Activated T-helper 1 cell treated with anti-CD3 and anti-CD28 coated beads, Interleukin-12 subunit alpha, Interleukin-12 subunit beta, Interleukin-2, Interleukin-4 antibody, amounts not matched to agents 30 ng/mL and 10 ng/mL and 1 ng/mL, durations not matched to agents 14 hours and 24 hours and 36 hours (primary cell): ENCODE measurements at regions not wholly inside any gene's neighbourhood (a gene's known extent, or its start where the extent isn't known, plus 50 kb on each side); places are given as distances from the start of the nearest gene placed in this dataset.

Experiments
- DNase-seq: peaks from one replicate; pipeline ENCODE4 v3.0.0; 2021; ENCODE audit warnings: low spot score
- H3K27ac Mint-ChIP-seq: one replicate; pipeline ENCODE4 v1.8.0; 2021; ENCODE audit warnings: mild to moderate bottlenecking, mixed read lengths
- H3K27me3 Mint-ChIP-seq: one replicate; pipeline ENCODE4 v1.8.0; 2022; ENCODE audit warnings: mild to moderate bottlenecking, moderate library complexity, mixed read lengths; ENCODE audit not compliant: insufficient read depth
- H3K36me3 Mint-ChIP-seq: one replicate; pipeline ENCODE4 v1.8.0; 2021; ENCODE audit warnings: low read depth, mixed read lengths
- H3K4me1 Mint-ChIP-seq: one replicate; pipeline ENCODE4 v1.8.0; 2021; ENCODE audit warnings: low read depth, mixed read lengths
- H3K4me3 Mint-ChIP-seq: one replicate; pipeline ENCODE4 v1.8.0; 2021; ENCODE audit warnings: mild to moderate bottlenecking, moderate library complexity, mixed read lengths
- H3K9me3 Mint-ChIP-seq: one replicate; pipeline ENCODE4 v1.8.0; 2021; ENCODE audit warnings: mixed read lengths
- intact Hi-C: fragments of 100-400 bp; cut with micrococcal nuclease; formaldehyde crosslinking; loops from one replicate; pipeline ENCODE4 v1.15.1; 2024

DNA sequence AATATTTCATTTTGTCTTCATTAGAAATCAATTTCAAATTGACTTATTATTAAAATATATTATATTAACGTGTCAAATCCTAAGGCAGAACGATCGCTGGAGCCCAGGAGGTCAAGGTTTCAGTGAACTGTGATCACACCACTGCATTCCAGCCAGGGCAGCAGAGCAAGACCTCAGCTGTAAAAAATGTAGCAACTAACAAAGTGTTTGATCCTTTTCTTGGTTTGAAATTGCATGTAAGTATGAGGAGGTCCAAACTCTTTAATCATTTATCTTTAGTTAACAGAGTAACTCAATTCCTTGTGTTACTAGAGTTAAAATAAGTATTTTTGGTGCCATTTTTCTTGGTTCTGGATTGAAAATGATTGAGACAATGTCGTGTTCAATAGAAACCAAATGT is 1033.9 kb downstream of the NLGN4X start:
- Mint-ChIP-seq H3K4me1 (no peaks in the 10 kb centered on the region), H3K27me3 (no peaks in the 10 kb centered on the region), H3K4me3 (no peak overlapping the region), H3K9me3 (no peaks in the 10 kb centered on the region), H3K36me3 (no peaks in the 10 kb centered on the region), H3K27ac (no peak overlapping the region)
- no peak for DNase-seq
- intact Hi-C loops = no loop called here

DNA sequence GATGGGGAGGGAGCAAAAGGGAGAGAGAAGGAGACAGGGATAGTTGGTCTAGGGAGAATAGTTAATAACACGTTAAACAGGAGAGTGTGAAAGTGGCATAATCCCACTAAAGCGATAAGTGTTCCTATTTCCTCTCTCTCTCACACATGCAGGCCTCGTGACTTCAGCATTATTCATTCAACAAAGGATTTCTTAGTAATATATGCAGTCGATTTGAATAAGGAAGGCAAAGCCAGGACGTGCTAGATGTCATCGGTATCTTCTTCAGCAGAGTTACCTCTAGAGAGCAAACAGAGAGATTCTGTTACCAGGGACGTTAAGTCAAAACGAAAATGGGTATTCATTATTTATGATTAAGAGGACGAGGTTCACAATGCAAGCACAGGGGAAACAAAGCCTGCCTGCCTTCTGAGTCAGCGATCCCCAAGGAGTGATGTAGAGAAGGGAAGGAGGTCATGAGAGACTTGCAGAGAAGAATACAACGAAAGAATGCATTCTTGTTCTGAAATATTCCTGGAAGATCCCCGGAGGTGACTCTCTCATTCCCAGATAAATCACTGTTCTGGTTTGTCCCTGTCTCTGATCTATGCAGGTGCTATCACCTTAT is 1048.4 kb downstream of the NLGN4X start:
- H3K27ac Mint-ChIP-seq = no peak overlapping the region
- H3K27me3 Mint-ChIP-seq = no peaks in the 10 kb centered on the region
- no peak for DNase-seq
- H3K4me3 Mint-ChIP-seq = no peak overlapping the region
- no peaks in the 10 kb centered on the region for H3K4me1 Mint-ChIP-seq
- H3K36me3 Mint-ChIP-seq = no peaks in the 10 kb centered on the region
- intact Hi-C loops = no loop called here
- peaks cover 13% of the 10 kb centered on the region for H3K9me3 Mint-ChIP-seq

DNA sequence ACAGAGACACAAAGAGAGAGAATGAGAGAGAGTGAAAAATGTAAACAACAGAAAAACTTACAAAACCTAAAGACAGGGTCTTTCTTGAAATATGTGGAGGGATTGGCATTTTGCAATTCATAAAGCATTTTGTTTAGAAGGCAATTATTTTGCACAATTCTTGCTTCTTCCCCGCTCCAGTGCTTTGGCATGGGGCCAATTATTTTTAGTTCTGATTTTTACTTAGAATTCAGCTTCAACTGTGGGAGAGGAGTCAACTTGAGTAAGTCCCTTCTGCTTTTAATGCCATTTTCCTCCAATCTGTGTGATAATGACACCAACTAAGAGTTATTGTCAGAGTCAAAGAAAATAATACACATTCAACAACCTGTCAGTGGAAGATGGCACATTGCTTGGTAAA is 1051.9 kb downstream of the NLGN4X start:
- H3K9me3 Mint-ChIP-seq = peaks cover 7% of the 10 kb centered on the region
- no peaks in the 10 kb centered on the region for H3K36me3 Mint-ChIP-seq
- no peaks in the 10 kb centered on the region for H3K4me1 Mint-ChIP-seq
- no peak overlapping the region for H3K27ac Mint-ChIP-seq
- intact Hi-C loops = no loop called here
- no peak overlapping the region for H3K4me3 Mint-ChIP-seq
- DNase-seq = no peak
- H3K27me3 Mint-ChIP-seq = no peaks in the 10 kb centered on the region

DNA sequence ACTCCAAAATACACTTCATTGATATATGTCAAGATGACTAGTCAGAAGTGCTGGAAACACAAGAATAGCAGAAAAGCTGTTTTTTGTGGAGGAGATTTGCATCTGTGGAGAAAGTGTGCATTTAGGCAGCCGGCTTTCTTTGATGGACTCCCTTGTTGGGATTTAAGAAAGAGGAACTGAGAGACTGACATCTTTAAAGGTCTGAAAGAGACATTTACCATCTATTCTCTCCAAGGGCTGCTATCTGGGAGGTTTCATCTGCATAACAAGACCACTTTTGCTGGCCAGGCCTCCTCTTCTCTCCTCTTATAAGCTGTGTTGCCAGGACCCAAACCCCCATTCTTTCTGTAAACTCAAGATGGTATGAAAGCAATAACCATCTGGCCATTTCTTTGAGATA is 1065.0 kb downstream of the NLGN4X start:
- intact Hi-C loops = no loop called here
- no peak for DNase-seq
- no peaks in the 10 kb centered on the region for H3K36me3 Mint-ChIP-seq
- no peak overlapping the region for H3K27ac Mint-ChIP-seq
- H3K27me3 Mint-ChIP-seq = no peaks in the 10 kb centered on the region
- no peaks in the 10 kb centered on the region for H3K4me1 Mint-ChIP-seq
- no peak overlapping the region for H3K4me3 Mint-ChIP-seq
- H3K9me3 Mint-ChIP-seq = peaks cover 4% of the 10 kb centered on the region

DNA sequence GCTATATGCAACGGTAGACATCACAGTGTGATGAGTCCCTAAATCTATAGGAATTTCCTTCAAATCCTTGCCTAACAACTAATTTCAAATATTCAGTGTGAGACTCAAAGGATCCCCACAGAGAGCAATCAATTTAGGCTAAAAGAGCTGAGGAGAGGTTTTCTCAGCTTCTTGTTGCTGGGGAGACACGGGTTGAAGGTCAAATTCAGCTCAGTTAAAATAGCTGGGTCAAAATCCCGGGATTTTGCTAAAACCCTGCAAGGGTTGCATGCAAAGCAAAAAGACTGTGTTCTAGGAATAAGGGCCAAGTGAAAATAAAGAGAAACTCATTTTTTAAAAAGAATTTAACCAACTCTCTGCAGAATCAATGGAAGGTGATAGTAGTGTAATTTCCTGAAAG is 1073.4 kb downstream of the NLGN4X start:
- Mint-ChIP-seq H3K27me3 (no peaks in the 10 kb centered on the region), H3K4me3 (no peak overlapping the region), H3K27ac (no peak overlapping the region), H3K4me1 (no peaks in the 10 kb centered on the region), H3K9me3 (no peaks in the 10 kb centered on the region), H3K36me3 (no peaks in the 10 kb centered on the region)
- DNase-seq = no peak
- intact Hi-C loops = no loop called here

DNA sequence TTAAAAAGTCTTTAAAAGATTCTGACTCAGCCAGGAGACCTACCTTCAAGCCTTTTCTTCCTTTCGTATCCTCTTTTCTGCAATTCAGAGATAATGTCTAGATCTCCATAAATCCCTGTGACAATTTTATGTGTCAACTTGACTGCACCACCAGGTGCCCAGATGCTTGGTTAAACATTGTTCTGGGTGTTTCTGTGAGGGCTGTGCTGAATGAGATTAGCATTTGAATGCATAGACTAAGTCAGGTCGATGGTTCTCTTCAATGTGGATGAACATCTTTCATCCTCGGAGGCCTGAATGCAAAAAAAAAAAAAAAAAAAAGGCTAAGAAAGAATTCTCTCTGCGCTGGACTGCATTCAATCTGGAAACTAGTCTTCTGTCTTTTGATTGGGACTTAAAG is 1082.7 kb downstream of the NLGN4X start:
- Mint-ChIP-seq H3K36me3 (no peaks in the 10 kb centered on the region), H3K4me1 (no peaks in the 10 kb centered on the region), H3K9me3 (peaks cover 9% of the 10 kb centered on the region), H3K27ac (no peak overlapping the region), H3K27me3 (no peaks in the 10 kb centered on the region), H3K4me3 (no peak overlapping the region)
- DNase-seq = no peak
- intact Hi-C loops = no loop called here

DNA sequence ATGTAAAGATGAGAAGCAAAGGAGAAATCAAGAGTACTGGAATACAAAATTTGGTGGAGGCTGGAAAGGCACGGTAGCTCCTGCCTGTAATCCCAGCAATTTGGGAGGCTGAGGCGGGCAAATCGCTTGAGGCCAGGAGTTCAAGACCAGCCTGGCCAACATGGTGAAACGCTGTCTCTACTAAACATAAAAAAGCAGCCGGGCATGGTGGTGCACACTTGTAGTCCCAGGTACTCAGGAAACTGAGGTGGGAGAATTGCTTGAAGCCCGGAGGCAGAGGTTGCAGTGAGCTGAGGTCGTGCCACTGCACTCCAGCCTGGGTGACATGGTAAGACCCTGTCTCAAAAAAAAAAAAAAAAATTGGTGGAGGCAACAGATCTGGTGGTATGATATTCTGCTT is 1086.0 kb downstream of the NLGN4X start:
- peaks cover 3% of the 10 kb centered on the region for H3K9me3 Mint-ChIP-seq
- H3K27ac Mint-ChIP-seq = no peak overlapping the region
- H3K4me1 Mint-ChIP-seq = no peaks in the 10 kb centered on the region
- intact Hi-C loops = no loop called here
- H3K4me3 Mint-ChIP-seq = no peak overlapping the region
- DNase-seq = no peak
- H3K27me3 Mint-ChIP-seq = no peaks in the 10 kb centered on the region
- H3K36me3 Mint-ChIP-seq = no peaks in the 10 kb centered on the region

DNA sequence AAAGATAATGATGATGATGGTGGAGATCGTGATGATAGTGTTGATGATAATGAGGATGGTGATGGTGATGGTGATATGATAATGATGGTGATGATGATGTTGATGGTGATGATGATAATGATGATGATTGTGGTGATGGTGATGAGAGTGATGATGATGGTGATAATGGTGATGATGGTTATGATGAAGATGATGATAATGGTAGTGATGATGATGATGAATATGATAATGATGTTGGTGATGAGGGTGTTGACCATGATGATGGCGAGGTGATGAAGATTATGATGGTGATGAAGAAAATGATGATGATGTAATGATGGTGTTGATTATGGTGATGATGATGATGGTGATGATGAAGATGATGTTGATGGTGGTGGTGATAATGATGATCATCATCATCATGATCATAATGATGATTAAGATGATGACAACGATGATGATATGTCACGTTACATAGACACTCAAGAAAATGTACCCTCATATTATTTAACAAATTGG is 1106.4 kb downstream of the NLGN4X start:
- no peak overlapping the region for H3K4me3 Mint-ChIP-seq
- H3K36me3 Mint-ChIP-seq = no peaks in the 10 kb centered on the region
- no peaks in the 10 kb centered on the region for H3K27me3 Mint-ChIP-seq
- no peaks in the 10 kb centered on the region for H3K4me1 Mint-ChIP-seq
- no peaks in the 10 kb centered on the region for H3K9me3 Mint-ChIP-seq
- intact Hi-C loops = no loop called here
- H3K27ac Mint-ChIP-seq = no peak overlapping the region
- no peak for DNase-seq

DNA sequence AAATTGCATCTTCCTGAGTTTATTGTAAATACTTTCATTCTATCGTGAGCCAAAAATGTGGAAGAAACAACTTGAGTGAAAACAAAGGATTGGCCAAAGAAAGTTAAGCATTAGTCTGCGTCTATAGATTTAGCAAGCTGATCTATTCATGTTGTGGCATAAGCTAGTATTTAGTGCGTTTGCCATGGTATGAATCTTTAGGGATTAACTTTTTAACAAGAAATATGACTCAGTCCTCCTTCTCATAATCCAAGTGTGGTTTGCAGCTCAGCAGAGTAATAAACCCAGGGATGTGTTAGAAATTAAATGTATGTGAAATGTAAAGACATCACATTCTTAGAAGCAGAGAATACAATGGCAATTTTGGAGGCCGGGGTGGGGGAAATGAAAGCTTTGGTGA is 1110.9 kb downstream of the NLGN4X start:
- DNase-seq = no peak
- no peaks in the 10 kb centered on the region for H3K4me1 Mint-ChIP-seq
- H3K27ac Mint-ChIP-seq = no peak overlapping the region
- intact Hi-C loops = no loop called here
- no peak overlapping the region for H3K4me3 Mint-ChIP-seq
- H3K9me3 Mint-ChIP-seq = no peaks in the 10 kb centered on the region
- H3K36me3 Mint-ChIP-seq = no peaks in the 10 kb centered on the region
- H3K27me3 Mint-ChIP-seq = no peaks in the 10 kb centered on the region

DNA sequence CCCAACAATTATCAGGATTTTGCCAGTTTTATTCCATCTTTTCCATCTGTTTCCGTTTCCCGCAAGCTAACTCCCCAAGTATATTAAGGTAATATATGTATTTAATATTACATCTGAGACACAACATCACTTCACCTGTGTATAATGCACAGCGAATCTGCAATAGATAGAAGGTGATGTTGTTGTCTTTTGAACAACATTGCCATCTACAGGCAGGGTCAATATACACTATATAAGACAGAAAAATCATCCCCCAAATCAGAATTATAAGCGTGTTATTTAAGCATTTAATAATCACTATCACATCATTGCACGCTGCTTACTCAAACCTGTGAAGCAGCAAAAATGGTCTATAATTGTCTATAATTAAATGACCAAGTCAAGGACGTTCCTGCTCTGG is 1115.5 kb downstream of the NLGN4X start:
- no peaks in the 10 kb centered on the region for H3K27me3 Mint-ChIP-seq
- no peaks in the 10 kb centered on the region for H3K36me3 Mint-ChIP-seq
- H3K27ac Mint-ChIP-seq = no peak overlapping the region
- H3K4me1 Mint-ChIP-seq = no peaks in the 10 kb centered on the region
- no peak for DNase-seq
- no peaks in the 10 kb centered on the region for H3K9me3 Mint-ChIP-seq
- intact Hi-C loops = no loop called here
- no peak overlapping the region for H3K4me3 Mint-ChIP-seq

DNA sequence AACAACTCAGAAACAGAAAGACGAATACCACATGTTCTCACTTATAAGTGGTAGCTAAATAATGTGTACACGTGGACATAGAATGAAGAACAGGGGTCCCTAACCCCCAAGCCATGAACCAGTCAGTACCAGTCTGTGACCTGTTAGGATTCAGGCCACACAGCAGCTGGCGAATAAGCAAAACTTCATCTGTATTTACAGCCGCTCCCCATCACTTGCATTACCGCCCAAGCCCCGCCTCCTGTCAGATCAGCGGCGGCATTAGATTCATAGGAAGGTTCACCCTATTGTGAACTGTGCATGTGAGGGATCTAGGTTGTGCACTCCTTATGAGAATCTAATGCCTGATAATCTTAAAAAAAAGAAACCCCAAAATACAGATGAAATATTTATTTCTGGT is 1128.7 kb downstream of the NLGN4X start:
- Mint-ChIP-seq H3K36me3 (no peaks in the 10 kb centered on the region), H3K4me1 (no peaks in the 10 kb centered on the region), H3K4me3 (no peak overlapping the region), H3K9me3 (no peaks in the 10 kb centered on the region), H3K27me3 (no peaks in the 10 kb centered on the region), H3K27ac (no peak overlapping the region)
- intact Hi-C loops = no loop called here
- DNase-seq = no peak

DNA sequence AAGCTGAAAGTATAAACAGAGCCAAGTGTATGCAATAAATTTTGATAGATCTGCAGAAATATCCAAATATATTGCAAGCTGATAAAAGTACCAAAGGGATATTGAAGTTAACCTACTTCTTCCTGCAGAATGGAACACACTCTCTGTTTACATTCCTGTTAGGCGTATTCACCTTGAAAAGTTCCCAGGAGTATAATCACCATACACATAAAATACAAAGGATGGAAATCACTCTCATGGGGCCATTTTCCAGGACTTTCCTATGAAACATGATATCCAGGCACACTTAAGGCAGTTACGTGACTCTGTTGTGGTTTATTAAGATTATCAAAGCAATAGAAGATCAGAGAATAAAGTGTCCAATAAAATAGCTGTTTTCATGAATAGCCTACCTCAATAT is 1142.3 kb downstream of the NLGN4X start:
- intact Hi-C loops = no loop called here
- H3K4me3 Mint-ChIP-seq = no peak overlapping the region
- H3K36me3 Mint-ChIP-seq = no peaks in the 10 kb centered on the region
- no peaks in the 10 kb centered on the region for H3K4me1 Mint-ChIP-seq
- H3K9me3 Mint-ChIP-seq = peaks cover 4% of the 10 kb centered on the region
- no peak overlapping the region for H3K27ac Mint-ChIP-seq
- DNase-seq = no peak
- no peaks in the 10 kb centered on the region for H3K27me3 Mint-ChIP-seq

DNA sequence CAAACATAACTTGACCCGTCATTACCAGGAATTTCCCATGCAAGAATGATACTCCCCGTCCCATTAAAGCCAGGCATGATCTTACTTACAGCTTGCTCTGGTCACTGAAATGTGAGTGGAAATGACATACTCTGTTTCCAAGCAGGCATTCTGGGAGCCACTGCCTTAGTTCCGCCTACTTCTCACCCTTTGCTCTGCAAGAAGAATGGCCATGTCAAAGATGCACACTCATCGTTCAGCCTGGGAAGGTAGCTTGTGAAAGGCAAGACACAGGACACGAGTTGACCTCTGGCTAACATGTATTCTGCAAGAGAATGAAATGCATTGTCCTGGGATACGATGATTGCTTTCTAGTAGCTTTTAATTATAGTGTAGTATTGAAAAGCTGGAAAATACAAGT is 1144.4 kb downstream of the NLGN4X start:
- Mint-ChIP-seq H3K4me3 (no peak overlapping the region), H3K4me1 (no peaks in the 10 kb centered on the region), H3K9me3 (peaks cover 4% of the 10 kb centered on the region), H3K27ac (no peak overlapping the region), H3K27me3 (no peaks in the 10 kb centered on the region), H3K36me3 (no peaks in the 10 kb centered on the region)
- no peak for DNase-seq
- intact Hi-C loops = no loop called here

DNA sequence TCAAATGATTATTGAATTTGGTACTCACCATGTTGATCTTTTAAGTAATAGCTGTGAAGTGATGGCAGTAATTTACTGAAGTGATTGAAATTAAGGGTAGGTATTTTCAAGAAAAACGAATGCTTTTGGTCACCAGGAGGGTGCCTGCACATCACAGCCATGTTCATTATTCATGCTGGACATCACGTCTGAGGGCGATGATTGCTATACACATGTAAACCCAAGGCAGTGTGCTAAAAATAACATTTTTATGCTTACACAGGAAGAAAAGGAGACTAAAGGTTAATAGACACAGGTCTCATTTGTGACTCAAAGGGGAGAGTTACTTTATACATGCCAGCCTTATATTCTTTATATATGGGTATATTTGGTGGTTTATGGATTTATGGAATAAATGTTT is 1146.0 kb downstream of the NLGN4X start:
- peaks cover 4% of the 10 kb centered on the region for H3K9me3 Mint-ChIP-seq

More for the DNA sequence above, 1146.0 kb downstream of the NLGN4X start:
- Mint-ChIP-seq H3K27ac (no peak overlapping the region), H3K27me3 (no peaks in the 10 kb centered on the region), H3K4me3 (no peak overlapping the region), H3K36me3 (no peaks in the 10 kb centered on the region), H3K4me1 (no peaks in the 10 kb centered on the region)
- DNase-seq = no peak
- intact Hi-C loops = no loop called here
